Liver (tissue), 7 donors: ENCODE measurements at regions not wholly inside any gene's neighbourhood (a gene's known extent, or its start where the extent isn't known, plus 50 kb on each side); places are given as distances from the start of the nearest gene placed in this dataset.

Source experiments
- DNase-seq: peaks from one replicate; pipeline ENCODE4 v3.0.0-alpha.2; 2017; ENCODE audit warnings: low spot score
- H3K27ac ChIP-seq, 2 donors: one replicate each; pipeline ENCODE4 v1.7.0; 2013; ENCODE audit warnings: inconsistent platforms in 2 of 2, low read length in 2 of 2, control low read depth in 1 of 2, low read depth in 1 of 2, mild to moderate bottlenecking in 1 of 2
- H3K27me3 ChIP-seq, 4 donors: one replicate each; pipeline versions ENCODE4 v1.6.1 to v1.7.0; 2013; ENCODE audit warnings: low read length in 3 of 4, inconsistent platforms in 1 of 4, mild to moderate bottlenecking in 1 of 4, moderate library complexity in 1 of 4; ENCODE audit not compliant: control insufficient read depth in 4 of 4, insufficient read depth in 4 of 4
- H3K36me3 ChIP-seq, 4 donors: one replicate each; pipeline versions ENCODE4 v1.6.1 to v1.7.0; 2013; ENCODE audit warnings: low read length in 3 of 4, mild to moderate bottlenecking in 3 of 4, low read depth in 1 of 4, moderate library complexity in 1 of 4; ENCODE audit not compliant: control insufficient read depth in 4 of 4, insufficient read depth in 3 of 4
- H3K4me1 ChIP-seq, 4 donors: one replicate each; pipeline versions ENCODE4 v1.6.1 to v1.7.0; 2013; ENCODE audit warnings: low read length in 3 of 4, mild to moderate bottlenecking in 3 of 4, moderate library complexity in 1 of 4; ENCODE audit not compliant: control insufficient read depth in 4 of 4, insufficient read depth in 4 of 4
- H3K4me3 ChIP-seq, 3 donors: one replicate each; pipeline versions ENCODE4 v1.6.1 to v1.7.0; 2013; ENCODE audit warnings: low read length in 3 of 3, control low read depth in 1 of 3, low read depth in 1 of 3, mild to moderate bottlenecking in 1 of 3
- H3K9ac ChIP-seq, 2 donors: one replicate each; pipeline ENCODE4 v1.7.0; 2013; ENCODE audit warnings: low read length in 2 of 2, mild to moderate bottlenecking in 2 of 2, moderate library complexity in 2 of 2, control low read depth in 1 of 2, low read depth in 1 of 2
- H3K9me3 ChIP-seq, 4 donors: one replicate each; pipeline versions ENCODE4 v1.6.1 to v1.7.0; 2013; ENCODE audit warnings: low read length in 3 of 4; ENCODE audit not compliant: control insufficient read depth in 4 of 4
- ATF3 ChIP-seq: IDR thresholded peaks from 2 replicates; pipeline ENCODE4 v1.6.1; 2016; ENCODE audit warnings: antibody characterized with exemption
- FOXA1 ChIP-seq: IDR thresholded peaks from 2 replicates; pipeline ENCODE4 v1.6.1; 2016; ENCODE audit warnings: antibody characterized with exemption
- FOXA2 ChIP-seq: IDR thresholded peaks from 2 replicates; pipeline ENCODE4 v1.6.1; 2016; ENCODE audit warnings: antibody characterized with exemption
- HNF4A ChIP-seq, 2 donors: conservative IDR thresholded peaks; 2 replicates each; pipeline ENCODE4 v1.6.1; 2016; ENCODE audit warnings: antibody characterized with exemption in 2 of 2, mild to moderate bottlenecking in 2 of 2
- HNF4G ChIP-seq: IDR thresholded peaks from 2 replicates; pipeline ENCODE4 v1.6.1; 2016; ENCODE audit warnings: antibody characterized with exemption
- JUND ChIP-seq, 2 donors: IDR thresholded peaks; 2 replicates each; pipeline ENCODE4 v1.6.1; 2016; ENCODE audit warnings: antibody characterized with exemption in 2 of 2
- MAX ChIP-seq: IDR thresholded peaks from 2 replicates; pipeline ENCODE4 v1.6.1; 2016; ENCODE audit warnings: antibody characterized with exemption
- RAD21 ChIP-seq, 2 donors: IDR thresholded peaks; 2 replicates each; pipeline ENCODE4 v1.6.1; 2016; ENCODE audit warnings: antibody characterized with exemption in 2 of 2, mild to moderate bottlenecking in 2 of 2
- RXRA ChIP-seq, 2 donors: IDR thresholded peaks; 2 replicates each; pipeline ENCODE4 v1.6.1; 2017 to 2018; ENCODE audit warnings: antibody characterized with exemption in 2 of 2, mild to moderate bottlenecking in 1 of 2
- SP1 ChIP-seq: IDR thresholded peaks from 2 replicates; pipeline ENCODE4 v1.6.1; 2018; ENCODE audit warnings: antibody characterized with exemption, mild to moderate bottlenecking
- TAF1 ChIP-seq: conservative IDR thresholded peaks from 2 replicates; pipeline ENCODE4 v1.6.1; 2016; ENCODE audit warnings: antibody characterized with exemption, mild to moderate bottlenecking
- YY1 ChIP-seq: IDR thresholded peaks from 2 replicates; pipeline ENCODE4 v1.6.1; 2016; ENCODE audit warnings: antibody characterized with exemption, mild to moderate bottlenecking
- ZBTB33 ChIP-seq: IDR thresholded peaks from 2 replicates; pipeline ENCODE4 v1.6.1; 2016; ENCODE audit warnings: antibody characterized with exemption
- WGBS: extraction: QIAGEN DNeasy Blood & Tissue Kit; methylation state at CpG from one replicate; pipeline ENCODE4 v1.1.7; 2013; 5-methylcytosine and 5-hydroxymethylcytosine counted together
- donor health status: healthy.
- donor health status: healthy.
- donor health status: healthy.
- donor health status: healthy.

- no peak for DNase-seq
- H3K27ac ChIP-seq = no peak overlapping the region
- no peaks in the 10 kb centered on the region for H3K9me3 ChIP-seq
- H3K9ac ChIP-seq = no peak overlapping the region
- no peaks in the 10 kb centered on the region for H3K27me3 ChIP-seq
- no peak overlapping the region for H3K4me3 ChIP-seq
- 95% methylated on average over 5 of the region's 5 CpGs for WGBS
- H3K36me3 ChIP-seq = no peaks in the 10 kb centered on the region
- TF ChIP-seq RAD21 (IDR thresholded peaks at IDR 0.05) (no peak), HNF4A (conservative IDR thresholded peaks at IDR 0.05) (no peak), JUND (IDR thresholded peaks at IDR 0.05) (no peak)
- H3K4me1 ChIP-seq = no peaks in the 10 kb centered on the region
These were observed 182.6 kb upstream of the NUDT6 start for GRCh38 chr4:123105026-123105420.

GRCh38 chr4:123106747-123107146 lies 184.3 kb upstream of the NUDT6 start:
- no peaks in the 10 kb centered on the region for H3K9me3 ChIP-seq
- H3K27ac ChIP-seq = no peak overlapping the region
- no peak for DNase-seq
- no peak overlapping the region for H3K4me3 ChIP-seq
- TF ChIP-seq FOXA2 = no peak
- no peak for TF ChIP-seq MAX
- no peak for TF ChIP-seq HNF4G
- TF ChIP-seq FOXA1 = no peak
- TF ChIP-seq TAF1 = no peak
- 98% methylated on average over 8 of the region's 8 CpGs for WGBS
- no peak overlapping the region for H3K9ac ChIP-seq
- no peaks in the 10 kb centered on the region for H3K36me3 ChIP-seq
- H3K4me1 ChIP-seq = no peaks in the 10 kb centered on the region
- no peaks in the 10 kb centered on the region for H3K27me3 ChIP-seq

GRCh38 chr4:123107444-123108252 lies 185.3 kb upstream of the NUDT6 start:
- TF ChIP-seq JUND (IDR thresholded peaks at IDR 0.05) = no peak
- TF ChIP-seq ATF3 = no peak
- TF ChIP-seq FOXA1 = no peak
- TF ChIP-seq SP1 = no peak
- no peak for TF ChIP-seq TAF1
- TF ChIP-seq HNF4G = no peak
- TF ChIP-seq ZBTB33 = no peak
- TF ChIP-seq YY1 = no peak
- TF ChIP-seq RXRA (IDR thresholded peaks at IDR 0.05) = no peak
- no peak for TF ChIP-seq MAX
- Histone ChIP-seq H3K4me3 (no peak overlapping the region), H3K9ac (no peak overlapping the region), H3K9me3 (no peaks in the 10 kb centered on the region), H3K36me3 (no peaks in the 10 kb centered on the region), H3K27ac (no peak overlapping the region), H3K4me1 (no peaks in the 10 kb centered on the region), H3K27me3 (no peaks in the 10 kb centered on the region)
- no peak for DNase-seq
- WGBS = 98% methylated on average over 16 of the region's 16 CpGs
